T-cell (primary cell): ENCODE measurements at regions not wholly inside any gene's neighbourhood (a gene's known extent, or its start where the extent isn't known, plus 50 kb on each side); places are given as distances from the start of the nearest gene placed in this dataset.

Experiments
- ATAC-seq, 4 experiments: fragments of 200-7000 bp in 3 of 4; fragments of 150-1000 bp in 1 of 4; cut with Tn5 transposase; replicated peaks in 1 of 4; 1 replicate in 3 of 4; 2 replicates in 1 of 4; pipeline ENCODE4 v1.10.0; 2021; ENCODE audit warnings: moderate library complexity in 3 of 4, mild to moderate bottlenecking in 2 of 4, moderate number of reproducible peaks in 1 of 4
- CTCF ChIA-PET, 2 donors: fragments of 300-600 bp; sonication (Branson Sonifier 250); formaldehyde crosslinking; loops; one replicate each; lab custom pipeline; 2022; ENCODE audit warnings: antibody characterized with exemption in 2 of 2; lab: Charles Lee
- POLR2A ChIA-PET, 2 donors: fragments of 300-600 bp; sonication (Branson Sonifier 250); formaldehyde crosslinking; loops; one replicate each; lab custom pipeline; 2022; ENCODE audit warnings: antibody characterized with exemption in 2 of 2; lab: Charles Lee
- DNase-seq, 35 experiments: peaks; one replicate each; pipeline versions ENCODE4 v3.0.0 to v3.0.0-alpha.2; 2013 to 2023
- H3K27ac ChIP-seq: one replicate; pipeline ENCODE4 v1.5.1; 2013; ENCODE audit warnings: low read length
- H3K27me3 ChIP-seq, 2 experiments: replicated peaks in 1 of 2; 1 replicate in 1 of 2; 2 replicates in 1 of 2; pipeline versions ENCODE4 v1.6.1 to v1.7.0; 2013; ENCODE audit warnings: low read length in 1 of 2, mixed read lengths in 1 of 2; ENCODE audit not compliant: control insufficient read depth in 2 of 2, insufficient read depth in 2 of 2; ENCODE audit errors: extremely low read depth in 1 of 2
- H3K36me3 ChIP-seq, 2 donors: 1 replicate in 1 of 2; 2 replicates in 1 of 2; pipeline versions ENCODE4 v1.6.1 to v1.7.0; 2013; ENCODE audit warnings: low read length in 1 of 2; ENCODE audit not compliant: control insufficient read depth in 2 of 2, insufficient read depth in 1 of 2; ENCODE audit errors: extremely low read depth in 1 of 2
- H3K4me1 ChIP-seq, 2 experiments: 1 replicate in 1 of 2; 2 replicates in 1 of 2; pipeline versions ENCODE4 v1.6.1 to v1.7.0; 2013; ENCODE audit warnings: low read length in 2 of 2, mixed read lengths in 1 of 2; ENCODE audit not compliant: insufficient read depth in 2 of 2, control insufficient read depth in 1 of 2; ENCODE audit errors: extremely low read depth in 1 of 2
- H3K4me3 ChIP-seq, 2 donors: 1 replicate in 1 of 2; 2 replicates in 1 of 2; pipeline versions ENCODE4 v1.5.1 to v1.7.0; 2013; ENCODE audit warnings: mild to moderate bottlenecking in 2 of 2, low read length in 1 of 2, moderate library complexity in 1 of 2; ENCODE audit not compliant: control insufficient read depth in 1 of 2; ENCODE audit errors: extremely low read depth in 1 of 2
- H3K9me3 ChIP-seq: 2 replicates; pipeline ENCODE4 v1.7.0; 2013
- H3K27ac Mint-ChIP-seq, 2 donors: one replicate each; pipeline ENCODE4 v1.8.0; 2020 to 2021; ENCODE audit warnings: mild to moderate bottlenecking in 2 of 2, mixed read lengths in 2 of 2
- H3K27me3 Mint-ChIP-seq, 2 donors: one replicate each; pipeline ENCODE4 v1.8.0; 2021 to 2022; ENCODE audit warnings: mixed read lengths in 2 of 2
- H3K36me3 Mint-ChIP-seq: one replicate; pipeline ENCODE4 v1.8.0; 2021; ENCODE audit warnings: mixed read lengths
- H3K4me1 Mint-ChIP-seq, 3 donors: one replicate each; pipeline ENCODE4 v1.8.0; 2020 to 2022; ENCODE audit warnings: mixed read lengths in 3 of 3, mild to moderate bottlenecking in 1 of 3
- H3K4me3 Mint-ChIP-seq, 3 donors: one replicate each; pipeline ENCODE4 v1.8.0; 2020 to 2022; ENCODE audit warnings: mild to moderate bottlenecking in 3 of 3, mixed read lengths in 3 of 3, moderate library complexity in 3 of 3
- H3K9me3 Mint-ChIP-seq, 3 donors: one replicate each; pipeline ENCODE4 v1.8.0; 2020 to 2022; ENCODE audit warnings: mixed read lengths in 3 of 3
- WGBS: methylation state at CpG from one replicate; pipeline ENCODE4 v1.1.5; 2013; ENCODE audit warnings: missing lambda C conversion rate; ENCODE audit not compliant: insufficient coverage; 5-methylcytosine and 5-hydroxymethylcytosine counted together

- Histone ChIP-seq H3K4me1 (no peaks in the 10 kb centered on the region), H3K27me3 (no peaks in the 10 kb centered on the region), H3K27ac (no peak overlapping the region), H3K4me3 (no peak overlapping the region), H3K36me3 (no peaks in the 10 kb centered on the region), H3K9me3 (no peaks in the 10 kb centered on the region)
- no peak for DNase-seq
- Mint-ChIP-seq H3K36me3 (no peaks in the 10 kb centered on the region), H3K4me3 (no peak overlapping the region), H3K27me3 (no peaks in the 10 kb centered on the region), H3K27ac (no peak overlapping the region), H3K9me3 (peaks cover 18 to 27% (median 24%) of the 10 kb centered on the region in 3 donors), H3K4me1 (no peaks in the 10 kb centered on the region)
- ATAC-seq = no peak
- POLR2A ChIA-PET = no interaction called here
- CTCF ChIA-PET = no interaction called here
- WGBS = no CpG with 5 or more reads among the region's 2 CpGs
Measured at GRCh38 chr13:69283837-69284236, 823.8 kb upstream of the ATXN8OS start.

DNA sequence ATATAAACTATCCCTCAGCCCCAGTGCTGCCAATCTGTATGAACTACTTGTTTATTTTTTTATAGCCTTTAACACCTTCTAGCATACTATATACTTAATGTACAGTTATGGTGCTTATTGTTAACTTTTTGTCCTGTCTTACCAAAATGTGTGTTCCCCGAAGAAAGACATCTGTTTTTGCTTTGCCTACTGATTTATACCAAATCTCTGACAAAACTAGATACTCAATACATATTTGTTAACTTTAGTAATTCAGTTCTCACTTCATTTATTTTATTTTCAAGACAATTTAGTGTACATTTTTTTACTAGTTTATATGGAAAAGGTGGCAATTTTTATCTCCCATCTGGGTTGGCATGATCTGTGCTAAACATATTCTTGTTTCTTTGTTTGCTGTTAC lies 824.3 kb upstream of the ATXN8OS start:
- Histone ChIP-seq H3K27ac (no peak overlapping the region), H3K4me3 (no peak overlapping the region), H3K27me3 (no peaks in the 10 kb centered on the region), H3K36me3 (no peaks in the 10 kb centered on the region), H3K4me1 (no peaks in the 10 kb centered on the region), H3K9me3 (no peaks in the 10 kb centered on the region)
- no CpG with 5 or more reads among the region's 1 CpG for whole genome bisulfite sequencing
- Mint-ChIP-seq H3K27ac (no peak overlapping the region), H3K4me3 (no peak overlapping the region), H3K9me3 (peaks cover 18 to 23% (median 20%) of the 10 kb centered on the region in 3 donors), H3K27me3 (no peaks in the 10 kb centered on the region), H3K36me3 (no peaks in the 10 kb centered on the region), H3K4me1 (no peaks in the 10 kb centered on the region)
- no peak for DNase-seq
- ChIA-PET CTCF (no interaction called here), POLR2A (no interaction called here)
- no peak for ATAC-seq

- Histone ChIP-seq H3K4me1 (no peaks in the 10 kb centered on the region), H3K36me3 (no peaks in the 10 kb centered on the region), H3K9me3 (no peaks in the 10 kb centered on the region), H3K27ac (no peak overlapping the region), H3K27me3 (no peaks in the 10 kb centered on the region), H3K4me3 (no peak overlapping the region)
- peaks cover 18 to 23% (median 20%) of the 10 kb centered on the region in 3 donors for H3K9me3 Mint-ChIP-seq
- H3K4me1 Mint-ChIP-seq = no peaks in the 10 kb centered on the region
- H3K36me3 Mint-ChIP-seq = no peaks in the 10 kb centered on the region
- DNase-seq (no peak), ATAC-seq (no peak)
- POLR2A ChIA-PET = no interaction called here
- H3K27ac Mint-ChIP-seq = no peak overlapping the region
- CTCF ChIA-PET = no interaction called here
- WGBS = no CpG with 5 or more reads among the region's 4 CpGs
- H3K27me3 Mint-ChIP-seq = no peaks in the 10 kb centered on the region
- H3K4me3 Mint-ChIP-seq = no peak overlapping the region
Measured at GRCh38 chr13:69280399-69280798, 827.2 kb upstream of the ATXN8OS start.

DNA sequence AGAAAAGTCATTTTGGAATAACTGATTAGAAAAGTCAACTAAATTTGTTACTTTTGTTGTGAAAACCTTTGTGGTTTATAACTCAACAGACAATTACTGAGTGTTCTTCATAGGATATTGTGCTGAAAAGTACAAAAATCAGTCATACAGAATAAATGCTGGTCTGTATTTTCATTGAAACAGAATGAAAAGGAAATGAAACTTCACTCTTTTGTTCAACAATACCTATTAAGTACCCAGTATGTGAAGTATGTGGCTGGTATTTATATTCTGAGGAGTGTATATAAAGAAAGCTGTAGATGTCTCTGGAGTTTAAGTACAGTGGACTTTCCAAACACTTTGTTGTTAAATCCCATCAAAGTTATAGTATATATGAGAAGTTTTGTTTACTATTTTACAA lies 828.4 kb upstream of the ATXN8OS start:
- ATAC-seq = no peak
- Histone ChIP-seq H3K27ac (no peak overlapping the region), H3K36me3 (no peaks in the 10 kb centered on the region), H3K9me3 (no peaks in the 10 kb centered on the region), H3K27me3 (no peaks in the 10 kb centered on the region), H3K4me3 (no peak overlapping the region), H3K4me1 (no peaks in the 10 kb centered on the region)
- H3K4me1 Mint-ChIP-seq = no peaks in the 10 kb centered on the region
- H3K9me3 Mint-ChIP-seq = peaks cover 11 to 15% (median 14%) of the 10 kb centered on the region in 3 donors
- POLR2A ChIA-PET = interaction anchor here in 1 of 2 donors (0.6 kb wide), 1 partner anchor 150 kb away, joined by 4 read pairs; no protein-coding TSS in a partner anchor
- H3K36me3 Mint-ChIP-seq = no peaks in the 10 kb centered on the region
- no peak for DNase-seq
- no peak overlapping the region for H3K4me3 Mint-ChIP-seq
- CTCF ChIA-PET = no interaction called here
- no peak overlapping the region for H3K27ac Mint-ChIP-seq
- H3K27me3 Mint-ChIP-seq = no peaks in the 10 kb centered on the region

GRCh38 chr13:69274231-69274630 lies 833.4 kb upstream of the ATXN8OS start:
- Histone ChIP-seq H3K27ac (no peak overlapping the region), H3K27me3 (no peaks in the 10 kb centered on the region), H3K36me3 (no peaks in the 10 kb centered on the region), H3K4me3 (no peak overlapping the region), H3K4me1 (no peaks in the 10 kb centered on the region), H3K9me3 (no peaks in the 10 kb centered on the region)
- ChIA-PET CTCF (no interaction called here), POLR2A (no interaction called here)
- no peak overlapping the region for H3K4me3 Mint-ChIP-seq
- no peak overlapping the region for H3K27ac Mint-ChIP-seq
- peaks cover 0 to 16% (median 14%) of the 10 kb centered on the region in 3 donors for H3K9me3 Mint-ChIP-seq
- no peaks in the 10 kb centered on the region for H3K4me1 Mint-ChIP-seq
- DNase-seq (no peak), ATAC-seq (no peak)
- no CpG with 5 or more reads among the region's 1 CpG for WGBS
- H3K36me3 Mint-ChIP-seq = no peaks in the 10 kb centered on the region
- H3K27me3 Mint-ChIP-seq = no peaks in the 10 kb centered on the region

GRCh38 chr13:69264362-69265334 lies 843.0 kb upstream of the ATXN8OS start:
- H3K9me3 Mint-ChIP-seq = peaks cover 14 to 28% (median 24%) of the 10 kb centered on the region in 3 donors
- Histone ChIP-seq H3K4me1 (no peaks in the 10 kb centered on the region), H3K27ac (no peak overlapping the region), H3K27me3 (no peaks in the 10 kb centered on the region), H3K36me3 (no peaks in the 10 kb centered on the region), H3K9me3 (no peaks in the 10 kb centered on the region), H3K4me3 (no peak overlapping the region)
- no peaks in the 10 kb centered on the region for H3K4me1 Mint-ChIP-seq
- CTCF ChIA-PET = no interaction called here
- no peak overlapping the region for H3K27ac Mint-ChIP-seq
- H3K27me3 Mint-ChIP-seq = no peaks in the 10 kb centered on the region
- WGBS = 96% methylated on average over 5 of the region's 5 CpGs
- POLR2A ChIA-PET = no interaction called here
- no peak for DNase-seq
- ATAC-seq = no peak
- no peaks in the 10 kb centered on the region for H3K36me3 Mint-ChIP-seq
- no peak overlapping the region for H3K4me3 Mint-ChIP-seq
